ENCODE measurements at regions not wholly inside any gene's neighbourhood (a gene's known extent, or its start where the extent isn't known, plus 50 kb on each side); places are given as distances from the start of the nearest gene placed in this dataset.

DNA sequence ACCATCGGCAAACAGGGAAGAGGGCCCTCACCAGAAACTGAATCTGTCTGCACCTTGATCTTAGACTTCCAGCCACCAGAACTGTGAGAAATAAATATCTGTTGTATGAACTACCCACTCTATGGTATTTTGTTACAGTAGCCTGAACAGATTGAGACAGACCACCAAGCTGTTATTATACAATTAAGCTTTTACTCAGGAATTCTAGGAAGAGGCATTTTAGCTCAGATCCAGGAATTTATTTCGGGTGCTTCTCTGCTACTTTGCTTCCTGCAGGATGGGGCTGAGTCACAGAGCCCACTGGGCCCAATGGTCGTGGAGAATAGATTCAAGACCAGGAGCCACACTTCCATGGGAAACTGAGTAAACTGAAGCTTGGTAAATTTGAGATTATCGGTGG, 145.5 kb upstream of the PFN2 start:
- no peak for ATAC-seq (ENCODE audit: low read depth)
- no peak overlapping the region for H3K9ac ChIP-seq (ENCODE audit: low read depth, low read length)
- POLR2A ChIA-PET (ENCODE audit: unreplicated experiment): no interaction called here
- in situ Hi-C loops (cut with MboI; ENCODE audit: low sequenced_read_pairs): no loop called here
- H4K20me1 ChIP-seq (ENCODE audit: insufficient read depth, low read length): no peaks in the 10 kb centered on the region
- TF ChIP-seq, protein P1, sequence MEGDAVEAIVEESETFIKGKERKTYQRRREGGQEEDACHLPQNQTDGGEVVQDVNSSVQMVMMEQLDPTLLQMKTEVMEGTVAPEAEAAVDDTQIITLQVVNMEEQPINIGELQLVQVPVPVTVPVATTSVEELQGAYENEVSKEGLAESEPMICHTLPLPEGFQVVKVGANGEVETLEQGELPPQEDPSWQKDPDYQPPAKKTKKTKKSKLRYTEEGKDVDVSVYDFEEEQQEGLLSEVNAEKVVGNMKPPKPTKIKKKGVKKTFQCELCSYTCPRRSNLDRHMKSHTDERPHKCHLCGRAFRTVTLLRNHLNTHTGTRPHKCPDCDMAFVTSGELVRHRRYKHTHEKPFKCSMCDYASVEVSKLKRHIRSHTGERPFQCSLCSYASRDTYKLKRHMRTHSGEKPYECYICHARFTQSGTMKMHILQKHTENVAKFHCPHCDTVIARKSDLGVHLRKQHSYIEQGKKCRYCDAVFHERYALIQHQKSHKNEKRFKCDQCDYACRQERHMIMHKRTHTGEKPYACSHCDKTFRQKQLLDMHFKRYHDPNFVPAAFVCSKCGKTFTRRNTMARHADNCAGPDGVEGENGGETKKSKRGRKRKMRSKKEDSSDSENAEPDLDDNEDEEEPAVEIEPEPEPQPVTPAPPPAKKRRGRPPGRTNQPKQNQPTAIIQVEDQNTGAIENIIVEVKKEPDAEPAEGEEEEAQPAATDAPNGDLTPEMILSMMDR (conservative IDR thresholded peaks at IDR 0.05; ENCODE audit: low read depth, low read length): no peak
- TF ChIP-seq RAD21 (IDR thresholded peaks at IDR 0.05; ENCODE audit: low read length): no peak
- no peak for TF ChIP-seq RCOR1 (IDR thresholded peaks at IDR 0.05; ENCODE audit: insufficient replicate concordance, low read length)
- TF ChIP-seq RFX5 (IDR thresholded peaks at IDR 0.05; ENCODE audit: low read depth, low read length): no peak
- no peak for TF ChIP-seq MXI1 (IDR thresholded peaks at IDR 0.05; ENCODE audit: borderline replicate concordance, low read depth, low read length)
- no peak for TF ChIP-seq CHD1 (IDR thresholded peaks at IDR 0.05; ENCODE audit: low read depth, low read length)
- TF ChIP-seq, protein P2, sequence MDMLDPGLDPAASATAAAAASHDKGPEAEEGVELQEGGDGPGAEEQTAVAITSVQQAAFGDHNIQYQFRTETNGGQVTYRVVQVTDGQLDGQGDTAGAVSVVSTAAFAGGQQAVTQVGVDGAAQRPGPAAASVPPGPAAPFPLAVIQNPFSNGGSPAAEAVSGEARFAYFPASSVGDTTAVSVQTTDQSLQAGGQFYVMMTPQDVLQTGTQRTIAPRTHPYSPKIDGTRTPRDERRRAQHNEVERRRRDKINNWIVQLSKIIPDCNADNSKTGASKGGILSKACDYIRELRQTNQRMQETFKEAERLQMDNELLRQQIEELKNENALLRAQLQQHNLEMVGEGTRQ (IDR thresholded peaks at IDR 0.05; ENCODE audit: low read depth, low read length): no peak
- no peak for TF ChIP-seq BHLHE40 (IDR thresholded peaks at IDR 0.05; ENCODE audit: low read depth, low read length)
- TF ChIP-seq, protein P3, sequence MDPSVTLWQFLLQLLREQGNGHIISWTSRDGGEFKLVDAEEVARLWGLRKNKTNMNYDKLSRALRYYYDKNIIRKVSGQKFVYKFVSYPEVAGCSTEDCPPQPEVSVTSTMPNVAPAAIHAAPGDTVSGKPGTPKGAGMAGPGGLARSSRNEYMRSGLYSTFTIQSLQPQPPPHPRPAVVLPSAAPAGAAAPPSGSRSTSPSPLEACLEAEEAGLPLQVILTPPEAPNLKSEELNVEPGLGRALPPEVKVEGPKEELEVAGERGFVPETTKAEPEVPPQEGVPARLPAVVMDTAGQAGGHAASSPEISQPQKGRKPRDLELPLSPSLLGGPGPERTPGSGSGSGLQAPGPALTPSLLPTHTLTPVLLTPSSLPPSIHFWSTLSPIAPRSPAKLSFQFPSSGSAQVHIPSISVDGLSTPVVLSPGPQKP (IDR thresholded peaks at IDR 0.05; ENCODE audit: borderline replicate concordance, low read depth, low read length): no peak
- no peak for TF ChIP-seq NFE2L2 (IDR thresholded peaks at IDR 0.05; ENCODE audit: low read depth, low read length)
- TF ChIP-seq MAZ (IDR thresholded peaks at IDR 0.05; ENCODE audit: borderline replicate concordance, low read depth, low read length): no peak
- TF ChIP-seq SMC3 (IDR thresholded peaks at IDR 0.05; ENCODE audit: low read depth, low read length): no peak
- TF ChIP-seq MAFK (IDR thresholded peaks at IDR 0.05; ENCODE audit: low read depth, low read length): no peak
- TF ChIP-seq CEBPB (IDR thresholded peaks at IDR 0.05; ENCODE audit: low read depth, low read length): no peak
- TF ChIP-seq FOS (IDR thresholded peaks at IDR 0.05; ENCODE audit: low read depth, low read length): no peak
- H2BK20ac ChIP-seq (ENCODE audit: low read depth, low read length): peak overlapping the region; percentile 75
- no peak overlapping the region for H3K4me3 ChIP-seq (ENCODE audit: insufficient read depth, low read depth, low read length)
- dilution Hi-C loops (cut with HindIII; ENCODE audit: low sequenced_read_pairs, unreplicated experiment): no loop called here
- peaks cover 3% of the 10 kb centered on the region; the same call in 1 of the 2 replicates for H3K9me1 ChIP-seq (ENCODE audit: insufficient read depth, low read length)
- H3K36me3 ChIP-seq (ENCODE audit: control insufficient read depth, insufficient read depth, low read length): no peaks in the 10 kb centered on the region
- no CpG with 5 or more reads among the region's 4 CpGs for WGBS, 2 experiments (ENCODE audit: extremely low coverage in 2 of 2, insufficient read length in 1 of 2)
- H4K8ac ChIP-seq (ENCODE audit: low read depth in 2 of 2, low read length in 2 of 2): 0 out of 4 replicates have a peak overlapping the region, but pooled peaks of 1 of the 2 experiments have one; percentile 3
- H3K56ac ChIP-seq (ENCODE audit: extremely low read depth, insufficient read depth, low read length): no peak overlapping the region
- no peak overlapping the region for H3K4me2 ChIP-seq (ENCODE audit: low read depth, low read length)
- no peak overlapping the region for H3K18ac ChIP-seq (ENCODE audit: low read depth, low read length)
- intact Hi-C loops (cut with micrococcal nuclease): no loop called here
- H2BK120ac ChIP-seq (ENCODE audit: low read depth, low read length): no peak overlapping the region
- no peak overlapping the region for H4K91ac ChIP-seq (ENCODE audit: insufficient read depth, low read depth, low read length)
- H2BK15ac ChIP-seq (ENCODE audit: low read depth, low read length): 0 out of 3 replicates have a peak overlapping the region, but pooled peaks have one; percentile 24
- no peak overlapping the region for H2BK5ac ChIP-seq (ENCODE audit: low read depth, low read length, poor library complexity, severe bottlenecking)
- H3K27me3 ChIP-seq (ENCODE audit: control insufficient read depth, insufficient read depth, low read length): no peaks in the 10 kb centered on the region
- CTCF ChIA-PET: no interaction called here
- no TSS peak for BruUV-seq (replicated peaks)
- peaks cover 4% of the 10 kb centered on the region; the same call in 1 of the 2 replicates for H3K4me1 ChIP-seq (ENCODE audit: control insufficient read depth, insufficient read depth, low read length)
- no peak for DNase-seq
- no peak overlapping the region for H2AFZ ChIP-seq (replicated peaks; ENCODE audit: low read length, poor library complexity)
- no peak overlapping the region for H2AK9ac ChIP-seq (replicated peaks; ENCODE audit: low read depth, low read length, poor library complexity)
- H3K14ac ChIP-seq (replicated peaks; ENCODE audit: low read depth, low read length): 0 out of 2 replicates have a peak overlapping the region, but pooled peaks have one; percentile 31
- no peaks in the 10 kb centered on the region for H3K9me3 ChIP-seq (ENCODE audit: control insufficient read depth, insufficient read depth, low read length)
- H3K79me1 ChIP-seq (ENCODE audit: low read depth in 1 of 2, low read length in 2 of 2): no peaks in the 10 kb centered on the region
- H2AK5ac ChIP-seq (ENCODE audit: low read depth, low read length): no peak overlapping the region; the same call in 1 of the 2 replicates
- no peak overlapping the region for H4K5ac ChIP-seq (ENCODE audit: low read depth, low read length)
- H3K4ac ChIP-seq (ENCODE audit: low read depth, low read length): 0 out of 2 replicates have a peak overlapping the region, but pooled peaks have one; percentile 45
- H3K23ac ChIP-seq (ENCODE audit: low read depth, low read length): 0 out of 2 replicates have a peak overlapping the region, but pooled peaks have one; percentile 5
- no peak overlapping the region for H3K27ac ChIP-seq (ENCODE audit: insufficient read depth, low read length)

Data from IMR-90 (cell line).